CD4-positive, CD25-positive, alpha-beta regulatory T cell (primary cell): ENCODE measurements at regions not wholly inside any gene's neighbourhood (a gene's known extent, or its start where the extent isn't known, plus 50 kb on each side); places are given as distances from the start of the nearest gene placed in this dataset.

Source experiments
- ATAC-seq, 2 donors: fragments of 150-1000 bp; cut with Tn5 transposase; one replicate each; pipeline ENCODE4 v1.10.0; 2021; ENCODE audit warnings: low read depth in 2 of 2, moderate number of reproducible peaks in 2 of 2, moderate library complexity in 1 of 2
- DNase-seq, 3 donors: peaks; one replicate each; pipeline versions ENCODE4 v3.0.0 to v3.0.0-alpha.2; 2012 to 2022; ENCODE audit warnings: mixed read lengths in 1 of 3
- H3K27ac ChIP-seq: one replicate; pipeline ENCODE4 v1.7.0; 2013; ENCODE audit warnings: mild to moderate bottlenecking, low read length; ENCODE audit not compliant: insufficient read depth, poor library complexity, severe bottlenecking
- H3K27me3 ChIP-seq: one replicate; pipeline ENCODE4 v1.7.0; 2013; ENCODE audit warnings: low read length; ENCODE audit not compliant: control insufficient read depth, insufficient read depth
- H3K36me3 ChIP-seq: one replicate; pipeline ENCODE4 v1.7.0; 2013; ENCODE audit warnings: mild to moderate bottlenecking, low read length, moderate library complexity; ENCODE audit not compliant: control insufficient read depth, insufficient read depth
- H3K4me1 ChIP-seq: 2 replicates; pipeline ENCODE4 v1.7.0; 2013; ENCODE audit warnings: mild to moderate bottlenecking, low read length; ENCODE audit not compliant: insufficient read depth, control insufficient read depth, poor library complexity, severe bottlenecking
- H3K4me3 ChIP-seq: one replicate; pipeline ENCODE4 v1.7.0; 2013; ENCODE audit warnings: low read depth, mild to moderate bottlenecking, low read length, moderate library complexity
- H3K9me3 ChIP-seq, 2 experiments: 1 replicate in 1 of 2; 2 replicates in 1 of 2; pipeline ENCODE4 v1.7.0; 2013; ENCODE audit warnings: low read length in 2 of 2, mild to moderate bottlenecking in 1 of 2, moderate library complexity in 1 of 2; ENCODE audit not compliant: control insufficient read depth in 2 of 2
- H3K27ac Mint-ChIP-seq, 3 donors: one replicate each; pipeline ENCODE4 v1.8.0; 2020 to 2022; ENCODE audit warnings: mild to moderate bottlenecking in 3 of 3, mixed read lengths in 3 of 3, moderate library complexity in 2 of 3
- H3K27me3 Mint-ChIP-seq: one replicate; pipeline ENCODE4 v1.8.0; 2022; ENCODE audit warnings: mild to moderate bottlenecking, mixed read lengths
- H3K36me3 Mint-ChIP-seq: one replicate; pipeline ENCODE4 v1.8.0; 2020; ENCODE audit warnings: mixed read lengths
- H3K4me1 Mint-ChIP-seq, 4 donors: one replicate each; pipeline ENCODE4 v1.8.0; 2020 to 2022; ENCODE audit warnings: mixed read lengths in 4 of 4, mild to moderate bottlenecking in 1 of 4
- H3K4me3 Mint-ChIP-seq, 4 donors: one replicate each; pipeline ENCODE4 v1.8.0; 2020 to 2022; ENCODE audit warnings: mild to moderate bottlenecking in 4 of 4, mixed read lengths in 4 of 4, moderate library complexity in 3 of 4
- H3K9me3 Mint-ChIP-seq, 7 donors: one replicate each; pipeline ENCODE4 v1.8.0; 2020 to 2022; ENCODE audit warnings: mixed read lengths in 7 of 7, mild to moderate bottlenecking in 3 of 7, moderate library complexity in 2 of 7

GRCh38 chr3:117814975-117815374 is 1105.4 kb downstream of the TUSC7 start:
- no peaks in the 10 kb centered on the region for H3K27me3 ChIP-seq
- H3K4me3 Mint-ChIP-seq = no peak overlapping the region
- no peaks in the 10 kb centered on the region for H3K36me3 ChIP-seq
- no peaks in the 10 kb centered on the region for H3K36me3 Mint-ChIP-seq
- H3K27ac ChIP-seq = no peak overlapping the region
- no peaks in the 10 kb centered on the region for H3K4me1 ChIP-seq
- H3K9me3 Mint-ChIP-seq = peaks cover 0 to 8% (median 4%) of the 10 kb centered on the region in 7 donors
- H3K4me3 ChIP-seq = no peak overlapping the region
- ATAC-seq = no peak
- H3K9me3 ChIP-seq = no peaks in the 10 kb centered on the region
- H3K27ac Mint-ChIP-seq = no peak overlapping the region
- H3K27me3 Mint-ChIP-seq = no peaks in the 10 kb centered on the region
- DNase-seq = no peak
- no peaks in the 10 kb centered on the region for H3K4me1 Mint-ChIP-seq

DNA sequence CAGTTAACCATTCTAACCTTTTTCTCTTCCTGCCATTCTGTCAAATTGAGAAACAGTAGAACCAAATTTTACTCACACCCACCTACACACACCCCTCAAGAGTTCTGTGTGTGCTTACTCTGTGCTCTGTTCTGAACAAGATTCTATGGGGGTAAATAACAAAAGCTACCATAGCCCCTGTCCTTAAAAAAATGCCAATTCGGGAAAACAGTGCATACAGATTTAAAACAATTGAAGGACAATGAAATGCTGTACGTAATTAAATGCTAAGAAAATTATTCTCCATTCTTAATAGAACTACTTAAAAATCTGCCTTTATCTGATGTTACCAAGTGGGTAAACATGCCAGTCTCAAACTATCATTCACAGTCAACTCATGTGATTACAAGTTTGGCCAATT is 1107.5 kb downstream of the TUSC7 start:
- Mint-ChIP-seq H3K4me3 (no peak overlapping the region), H3K27me3 (no peaks in the 10 kb centered on the region)
- no peak overlapping the region for H3K27ac ChIP-seq

GRCh38 chr3:117818592-117818991 is 1109.0 kb downstream of the TUSC7 start:
- no peaks in the 10 kb centered on the region for H3K27me3 ChIP-seq
- H3K4me3 Mint-ChIP-seq = no peak overlapping the region
- no peaks in the 10 kb centered on the region for H3K27me3 Mint-ChIP-seq

More for the DNA sequence above, 1107.5 kb downstream of the TUSC7 start:
- no peaks in the 10 kb centered on the region for H3K4me1 Mint-ChIP-seq
- Histone ChIP-seq H3K4me1 (no peaks in the 10 kb centered on the region), H3K27me3 (no peaks in the 10 kb centered on the region), H3K4me3 (no peak overlapping the region), H3K9me3 (no peaks in the 10 kb centered on the region), H3K36me3 (no peaks in the 10 kb centered on the region)
- DNase-seq (no peak), ATAC-seq (no peak)
- no peak overlapping the region for H3K27ac Mint-ChIP-seq
- H3K36me3 Mint-ChIP-seq = no peaks in the 10 kb centered on the region
- peaks cover 0 to 12% (median 3%) of the 10 kb centered on the region in 7 donors for H3K9me3 Mint-ChIP-seq

DNA sequence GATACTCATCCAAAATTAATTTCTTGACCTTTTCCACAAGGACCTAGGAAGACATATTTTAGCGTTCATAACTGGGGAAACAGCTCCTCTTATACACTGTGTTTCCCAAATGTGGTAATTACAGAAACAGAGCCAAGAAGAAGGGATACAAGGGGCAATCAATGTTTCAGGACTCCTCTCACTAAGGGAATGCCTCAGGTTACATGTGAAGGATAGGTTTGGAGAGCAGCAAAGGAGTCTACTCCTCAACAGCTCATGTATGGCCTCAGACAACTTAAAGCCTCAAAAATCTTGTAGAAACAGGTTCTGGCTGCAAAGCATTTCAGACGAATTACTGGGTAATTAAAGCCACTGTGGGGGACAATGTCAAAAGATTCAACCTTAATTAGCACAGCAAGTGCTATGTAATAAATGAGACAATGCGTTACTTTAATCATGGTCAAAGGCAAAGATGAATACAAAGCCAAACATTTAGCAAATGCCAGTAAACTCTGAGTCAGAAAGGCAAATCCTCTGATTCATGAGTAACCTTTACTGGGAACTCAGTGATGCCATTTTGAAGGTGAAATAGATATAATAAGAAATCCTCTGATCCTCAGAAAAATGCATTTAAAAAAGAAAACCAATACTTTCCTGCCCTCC is 1111.2 kb downstream of the TUSC7 start:
- Histone ChIP-seq H3K9me3 (no peaks in the 10 kb centered on the region), H3K36me3 (no peaks in the 10 kb centered on the region), H3K27ac (no peak overlapping the region), H3K4me1 (no peaks in the 10 kb centered on the region), H3K4me3 (no peak overlapping the region), H3K27me3 (no peaks in the 10 kb centered on the region)
- H3K4me3 Mint-ChIP-seq = no peak overlapping the region
- H3K4me1 Mint-ChIP-seq = no peaks in the 10 kb centered on the region
- no peaks in the 10 kb centered on the region for H3K27me3 Mint-ChIP-seq
- H3K27ac Mint-ChIP-seq = no peak overlapping the region
- DNase-seq (no peak), ATAC-seq (no peak)
- no peaks in the 10 kb centered on the region for H3K36me3 Mint-ChIP-seq
- peaks cover 0 to 12% (median 3%) of the 10 kb centered on the region in 7 donors for H3K9me3 Mint-ChIP-seq

More at GRCh38 chr3:117818592-117818991, 1109.0 kb downstream of the TUSC7 start:
- Mint-ChIP-seq H3K27ac (peak overlapping the region in 1 of 3 donors; percentile 40), H3K9me3 (peaks cover 0 to 12% (median 3%) of the 10 kb centered on the region in 7 donors), H3K4me1 (no peaks in the 10 kb centered on the region), H3K36me3 (no peaks in the 10 kb centered on the region)
- Histone ChIP-seq H3K27ac (no peak overlapping the region), H3K9me3 (no peaks in the 10 kb centered on the region), H3K4me3 (no peak overlapping the region), H3K36me3 (no peaks in the 10 kb centered on the region), H3K4me1 (no peaks in the 10 kb centered on the region)
- no peak for ATAC-seq
- DNase-seq = no peak

DNA sequence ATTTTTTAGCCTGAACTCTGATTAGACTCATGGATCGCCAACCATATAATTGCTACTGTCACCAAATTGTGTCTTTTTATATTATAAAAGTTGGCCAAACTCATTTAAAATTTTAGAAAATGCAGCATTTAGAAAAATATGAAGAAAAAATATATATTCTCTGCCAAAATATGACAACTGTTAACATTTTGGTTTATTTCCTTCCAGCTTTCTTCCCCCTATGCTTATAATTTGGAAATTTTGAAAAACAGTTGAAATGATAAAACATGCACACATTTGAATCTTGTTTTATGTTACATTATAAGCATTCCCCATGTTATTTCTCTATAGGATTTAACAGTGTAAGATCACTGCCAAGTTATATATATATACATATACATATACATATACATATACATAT is 1112.8 kb downstream of the TUSC7 start:
- Histone ChIP-seq H3K4me1 (no peaks in the 10 kb centered on the region), H3K9me3 (no peaks in the 10 kb centered on the region), H3K27me3 (no peaks in the 10 kb centered on the region), H3K4me3 (no peak overlapping the region), H3K36me3 (no peaks in the 10 kb centered on the region), H3K27ac (no peak overlapping the region)
- Mint-ChIP-seq H3K27me3 (no peaks in the 10 kb centered on the region), H3K36me3 (no peaks in the 10 kb centered on the region), H3K9me3 (peaks cover 0 to 16% (median 1%) of the 10 kb centered on the region in 7 donors), H3K4me3 (no peak overlapping the region), H3K27ac (no peak overlapping the region), H3K4me1 (no peaks in the 10 kb centered on the region)
- ATAC-seq = no peak
- DNase-seq = no peak

DNA sequence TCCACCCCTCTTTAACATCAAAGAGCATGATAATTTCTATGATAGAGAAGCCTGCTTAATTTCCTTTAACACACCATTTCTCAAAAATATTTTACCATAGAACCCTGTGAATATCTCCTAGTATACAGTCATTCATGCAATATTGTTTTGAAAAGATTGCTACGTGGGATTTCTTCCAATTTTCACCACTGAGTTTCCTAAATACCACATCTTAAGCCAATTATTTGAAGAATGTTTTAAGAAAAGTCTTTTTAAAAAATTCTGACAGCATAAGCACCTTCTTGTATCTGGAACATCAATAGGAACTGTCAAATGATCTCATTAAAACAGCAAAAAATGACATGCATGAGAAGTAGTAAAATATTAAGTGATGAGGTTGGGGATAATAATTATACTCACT is 1126.7 kb downstream of the TUSC7 start:
- H3K4me3 Mint-ChIP-seq = no peak overlapping the region
- Histone ChIP-seq H3K36me3 (no peaks in the 10 kb centered on the region), H3K4me3 (no peak overlapping the region), H3K4me1 (no peaks in the 10 kb centered on the region), H3K27ac (no peak overlapping the region), H3K9me3 (peaks cover 0 to 2% of the 10 kb centered on the region in 2 experiments), H3K27me3 (no peaks in the 10 kb centered on the region)
- no peaks in the 10 kb centered on the region for H3K27me3 Mint-ChIP-seq
- ATAC-seq (no peak), DNase-seq (no peak)
- H3K9me3 Mint-ChIP-seq = peaks cover 0 to 18% (median 5%) of the 10 kb centered on the region in 7 donors
- no peaks in the 10 kb centered on the region for H3K36me3 Mint-ChIP-seq
- H3K27ac Mint-ChIP-seq = no peak overlapping the region
- H3K4me1 Mint-ChIP-seq = no peaks in the 10 kb centered on the region

- H3K4me1 Mint-ChIP-seq = no peaks in the 10 kb centered on the region
- peaks cover 0 to 18% (median 4%) of the 10 kb centered on the region in 7 donors for H3K9me3 Mint-ChIP-seq
- ATAC-seq (no peak), DNase-seq (no peak)
- Histone ChIP-seq H3K4me3 (no peak overlapping the region), H3K27me3 (no peaks in the 10 kb centered on the region), H3K4me1 (no peaks in the 10 kb centered on the region), H3K27ac (no peak overlapping the region), H3K36me3 (no peaks in the 10 kb centered on the region), H3K9me3 (peaks cover 0 to 2% of the 10 kb centered on the region in 2 experiments)
- H3K4me3 Mint-ChIP-seq = no peak overlapping the region
- no peaks in the 10 kb centered on the region for H3K27me3 Mint-ChIP-seq
- H3K27ac Mint-ChIP-seq = no peak overlapping the region
- H3K36me3 Mint-ChIP-seq = no peaks in the 10 kb centered on the region
Observed at GRCh38 chr3:117837391-117837790, 1127.8 kb downstream of the TUSC7 start.

GRCh38 chr3:117842086-117842485 is 1132.5 kb downstream of the TUSC7 start:
- no peaks in the 10 kb centered on the region for H3K27me3 Mint-ChIP-seq
- ATAC-seq (no peak), DNase-seq (no peak)
- H3K4me3 Mint-ChIP-seq = no peak overlapping the region
- H3K4me1 Mint-ChIP-seq = no peaks in the 10 kb centered on the region
- no peaks in the 10 kb centered on the region for H3K27me3 ChIP-seq
- no peaks in the 10 kb centered on the region for H3K9me3 ChIP-seq
- no peaks in the 10 kb centered on the region for H3K36me3 ChIP-seq
- no peaks in the 10 kb centered on the region for H3K4me1 ChIP-seq
- H3K9me3 Mint-ChIP-seq = peaks cover 1 to 12% (median 4%) of the 10 kb centered on the region in 7 donors
- no peak overlapping the region for H3K27ac ChIP-seq
- H3K4me3 ChIP-seq = no peak overlapping the region
- H3K36me3 Mint-ChIP-seq = no peaks in the 10 kb centered on the region
- no peak overlapping the region for H3K27ac Mint-ChIP-seq
